ENCODE measurements at regions not wholly inside any gene's neighbourhood (a gene's known extent, or its start where the extent isn't known, plus 50 kb on each side); places are given as distances from the start of the nearest gene placed in this dataset.

GRCh38 chr6:141017941-141018340 lies 1114.8 kb upstream of the GJE1 start:
- no peaks in the 10 kb centered on the region for H3K4me1 ChIP-seq
- no peak for DNase-seq
- H3K27me3 ChIP-seq (replicated peaks; ENCODE audit: control insufficient read depth, insufficient read depth, low read length): no peaks in the 10 kb centered on the region
- Mint-ChIP-seq H3K4me3 (ENCODE audit: unreplicated experiment) (no peak overlapping the region), H3K36me3 (ENCODE audit: insufficient read depth, unreplicated experiment) (no peaks in the 10 kb centered on the region), H3K27me3 (ENCODE audit: insufficient read depth, unreplicated experiment) (no peaks in the 10 kb centered on the region), H3K4me1 (ENCODE audit: low read depth, unreplicated experiment) (no peaks in the 10 kb centered on the region), H3K27ac (ENCODE audit: unreplicated experiment) (no peak overlapping the region), H3K9me3 (ENCODE audit: unreplicated experiment) (no peaks in the 10 kb centered on the region)
- BruUV-seq (replicated peaks): no TSS peak
- TF ChIP-seq CTCF (IDR thresholded peaks at IDR 0.05; ENCODE audit: insufficient read depth in 1 of 2, low read depth in 1 of 2, low read length in 1 of 2, severe bottlenecking in 1 of 2, unreplicated experiment in 1 of 2): no peak
- H3K9me3 ChIP-seq: no peaks in the 10 kb centered on the region
- ChIA-PET CTCF (no interaction called here), POLR2A (no interaction called here)
- no peak overlapping the region for H3K4me3 ChIP-seq (ENCODE audit: low read depth, low read length)
- H3K36me3 ChIP-seq (ENCODE audit: control insufficient read depth, insufficient read depth, low read length): no peaks in the 10 kb centered on the region
- intact Hi-C loops (cut with micrococcal nuclease; ENCODE audit: unreplicated experiment): no loop called here

- DNase-seq: no peak
- no peak overlapping the region for H3K4me3 Mint-ChIP-seq (ENCODE audit: unreplicated experiment)
- no peaks in the 10 kb centered on the region for H3K36me3 ChIP-seq (ENCODE audit: control insufficient read depth, insufficient read depth, low read length)
- no peaks in the 10 kb centered on the region for H3K9me3 Mint-ChIP-seq (ENCODE audit: unreplicated experiment)
- H3K4me1 Mint-ChIP-seq (ENCODE audit: low read depth, unreplicated experiment): no peaks in the 10 kb centered on the region
- no peaks in the 10 kb centered on the region for H3K27me3 ChIP-seq (replicated peaks; ENCODE audit: control insufficient read depth, insufficient read depth, low read length)
- no peaks in the 10 kb centered on the region for H3K36me3 Mint-ChIP-seq (ENCODE audit: insufficient read depth, unreplicated experiment)
- BruUV-seq (replicated peaks): no TSS peak
- intact Hi-C loops (cut with micrococcal nuclease; ENCODE audit: unreplicated experiment): no loop called here
- POLR2A ChIA-PET: no interaction called here
- no peak overlapping the region for H3K4me3 ChIP-seq (ENCODE audit: low read depth, low read length)
- no peak for TF ChIP-seq CTCF (IDR thresholded peaks at IDR 0.05; ENCODE audit: insufficient read depth in 1 of 2, low read depth in 1 of 2, low read length in 1 of 2, severe bottlenecking in 1 of 2, unreplicated experiment in 1 of 2)
- CTCF ChIA-PET: no interaction called here
- H3K27ac Mint-ChIP-seq (ENCODE audit: unreplicated experiment): no peak overlapping the region
- H3K4me1 ChIP-seq: no peaks in the 10 kb centered on the region
- H3K27me3 Mint-ChIP-seq (ENCODE audit: insufficient read depth, unreplicated experiment): peaks cover 2% of the 10 kb centered on the region
- no peaks in the 10 kb centered on the region for H3K9me3 ChIP-seq
These were observed 1131.8 kb upstream of the GJE1 start for GRCh38 chr6:141000917-141001316.

GRCh38 chr6:140993515-140993914 lies 1139.2 kb upstream of the GJE1 start:
- Mint-ChIP-seq H3K27ac (ENCODE audit: unreplicated experiment) (no peak overlapping the region), H3K4me3 (ENCODE audit: unreplicated experiment) (no peak overlapping the region), H3K9me3 (ENCODE audit: unreplicated experiment) (no peaks in the 10 kb centered on the region), H3K36me3 (ENCODE audit: insufficient read depth, unreplicated experiment) (no peaks in the 10 kb centered on the region), H3K4me1 (ENCODE audit: low read depth, unreplicated experiment) (no peaks in the 10 kb centered on the region), H3K27me3 (ENCODE audit: insufficient read depth, unreplicated experiment) (peaks cover 2% of the 10 kb centered on the region)
- no peak for TF ChIP-seq CTCF (IDR thresholded peaks at IDR 0.05; ENCODE audit: insufficient read depth in 1 of 2, low read depth in 1 of 2, low read length in 1 of 2, severe bottlenecking in 1 of 2, unreplicated experiment in 1 of 2)
- H3K36me3 ChIP-seq (ENCODE audit: control insufficient read depth, insufficient read depth, low read length): no peaks in the 10 kb centered on the region
- ChIA-PET CTCF (no interaction called here), POLR2A (no interaction called here)
- H3K4me3 ChIP-seq (ENCODE audit: low read depth, low read length): no peak overlapping the region
- BruUV-seq (replicated peaks): no TSS peak
- no peak for DNase-seq
- no peaks in the 10 kb centered on the region for H3K9me3 ChIP-seq
- H3K4me1 ChIP-seq: no peaks in the 10 kb centered on the region
- intact Hi-C loops (cut with micrococcal nuclease; ENCODE audit: unreplicated experiment): no loop called here
- H3K27me3 ChIP-seq (replicated peaks; ENCODE audit: control insufficient read depth, insufficient read depth, low read length): no peaks in the 10 kb centered on the region
